Testis (tissue), 2 donors: ENCODE measurements at regions not wholly inside any gene's neighbourhood (a gene's known extent, or its start where the extent isn't known, plus 50 kb on each side); places are given as distances from the start of the nearest gene placed in this dataset.

Source experiments
- DNase-seq: peaks from one replicate; pipeline ENCODE4 v3.0.0-alpha.2; 2019
- H3K27ac ChIP-seq, 2 donors: fragments of 200-600 bp; sonication (generic); one replicate each; pipeline ENCODE4 v1.5.1; 2019
- H3K27me3 ChIP-seq: fragments of 200-600 bp; sonication (generic); one replicate; pipeline ENCODE4 v1.5.1; 2019
- H3K36me3 ChIP-seq: fragments of 200-600 bp; sonication (generic); one replicate; pipeline ENCODE4 v1.5.1; 2017; ENCODE audit warnings: low read depth; ENCODE audit errors: missing control alignments
- H3K4me1 ChIP-seq: fragments of 200-600 bp; sonication (generic); one replicate; pipeline ENCODE4 v1.5.1; 2019
- H3K4me3 ChIP-seq, 2 donors: fragments of 200-600 bp; sonication (generic); one replicate each; pipeline ENCODE4 v1.5.1; 2017 to 2019
- H3K9me3 ChIP-seq: fragments of 200-600 bp; sonication (generic); one replicate; pipeline ENCODE4 v1.5.1; 2017
- POLR2A ChIP-seq: fragments of 450-650 bp; IDR thresholded peaks from one replicate; pipeline ENCODE4 v1.6.1; 2017; ENCODE audit warnings: antibody characterized with exemption, mild to moderate bottlenecking, moderate library complexity
- WGBS, 2 donors: methylation state at CpG; one replicate each; pipeline ENCODE4 v1.1.5; 2018; 5-methylcytosine and 5-hydroxymethylcytosine counted together
- intact Hi-C: fragments of 100-400 bp; cut with DNase I; formaldehyde crosslinking; loops from one replicate; pipeline ENCODE4 v1.15.1; 2023; ENCODE audit warnings: low total_unique reads
- TF ChIP-seq, protein P1 (sequence below), 3 experiments: fragments of 450-650 bp in 2 of 3; fragments of 200-600 bp in 1 of 3; sonication (generic) in 1 of 3; IDR thresholded peaks; one replicate each; pipeline ENCODE4 v1.5.1; 2016 to 2019; ENCODE audit warnings: antibody characterized with exemption in 3 of 3, mild to moderate bottlenecking in 2 of 3, moderate library complexity in 1 of 3

DNA sequence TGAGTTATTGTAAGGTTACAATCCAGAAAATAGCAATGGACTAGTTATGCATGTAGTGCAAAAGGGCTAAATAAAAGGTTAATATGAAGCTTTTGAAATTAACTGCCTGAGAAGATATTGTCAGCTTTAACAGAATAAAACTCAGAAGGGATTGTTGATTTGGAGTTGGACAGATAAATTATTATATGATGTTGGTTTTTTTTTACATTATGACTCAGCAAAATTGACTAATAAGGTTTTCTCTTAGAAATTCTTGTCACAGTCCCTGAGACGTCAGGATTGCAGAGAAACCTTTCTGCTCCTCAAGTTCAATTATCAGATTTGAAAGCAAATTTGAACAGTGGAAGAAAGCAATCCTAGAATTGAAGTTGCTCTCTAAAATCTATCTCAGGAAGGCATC is 946.9 kb downstream of the CBLN2 start:
- no peak overlapping the region for H3K27ac ChIP-seq
- no peaks in the 10 kb centered on the region for H3K9me3 ChIP-seq
- intact Hi-C loops, result no loop called here
- H3K27me3 ChIP-seq, result no peaks in the 10 kb centered on the region
- DNase-seq, result no peak
- H3K4me1 ChIP-seq, result no peaks in the 10 kb centered on the region
- no peak for TF ChIP-seq POLR2A
- TF ChIP-seq, protein P1, sequence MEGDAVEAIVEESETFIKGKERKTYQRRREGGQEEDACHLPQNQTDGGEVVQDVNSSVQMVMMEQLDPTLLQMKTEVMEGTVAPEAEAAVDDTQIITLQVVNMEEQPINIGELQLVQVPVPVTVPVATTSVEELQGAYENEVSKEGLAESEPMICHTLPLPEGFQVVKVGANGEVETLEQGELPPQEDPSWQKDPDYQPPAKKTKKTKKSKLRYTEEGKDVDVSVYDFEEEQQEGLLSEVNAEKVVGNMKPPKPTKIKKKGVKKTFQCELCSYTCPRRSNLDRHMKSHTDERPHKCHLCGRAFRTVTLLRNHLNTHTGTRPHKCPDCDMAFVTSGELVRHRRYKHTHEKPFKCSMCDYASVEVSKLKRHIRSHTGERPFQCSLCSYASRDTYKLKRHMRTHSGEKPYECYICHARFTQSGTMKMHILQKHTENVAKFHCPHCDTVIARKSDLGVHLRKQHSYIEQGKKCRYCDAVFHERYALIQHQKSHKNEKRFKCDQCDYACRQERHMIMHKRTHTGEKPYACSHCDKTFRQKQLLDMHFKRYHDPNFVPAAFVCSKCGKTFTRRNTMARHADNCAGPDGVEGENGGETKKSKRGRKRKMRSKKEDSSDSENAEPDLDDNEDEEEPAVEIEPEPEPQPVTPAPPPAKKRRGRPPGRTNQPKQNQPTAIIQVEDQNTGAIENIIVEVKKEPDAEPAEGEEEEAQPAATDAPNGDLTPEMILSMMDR (IDR thresholded peaks at IDR 0.05), result no peak
- H3K4me3 ChIP-seq, result no peak overlapping the region
- WGBS, 2 donors, result 23 to 56% methylated on average over 1 of the region's 1 CpG
- H3K36me3 ChIP-seq, result no peaks in the 10 kb centered on the region

GRCh38 chr18:71583252-71583651 is 960.9 kb downstream of the CBLN2 start:
- no peaks in the 10 kb centered on the region for H3K4me1 ChIP-seq
- H3K27me3 ChIP-seq, result no peaks in the 10 kb centered on the region
- TF ChIP-seq, protein P1 (IDR thresholded peaks at IDR 0.05), result no peak
- no peak for TF ChIP-seq POLR2A
- H3K27ac ChIP-seq, result no peak overlapping the region
- no peak overlapping the region for H3K4me3 ChIP-seq
- no peaks in the 10 kb centered on the region for H3K36me3 ChIP-seq
- intact Hi-C loops, result no loop called here
- whole genome bisulfite sequencing, 2 donors, result 55 to 61% methylated on average over 4 of the region's 4 CpGs
- H3K9me3 ChIP-seq, result no peaks in the 10 kb centered on the region
- no peak for DNase-seq

DNA sequence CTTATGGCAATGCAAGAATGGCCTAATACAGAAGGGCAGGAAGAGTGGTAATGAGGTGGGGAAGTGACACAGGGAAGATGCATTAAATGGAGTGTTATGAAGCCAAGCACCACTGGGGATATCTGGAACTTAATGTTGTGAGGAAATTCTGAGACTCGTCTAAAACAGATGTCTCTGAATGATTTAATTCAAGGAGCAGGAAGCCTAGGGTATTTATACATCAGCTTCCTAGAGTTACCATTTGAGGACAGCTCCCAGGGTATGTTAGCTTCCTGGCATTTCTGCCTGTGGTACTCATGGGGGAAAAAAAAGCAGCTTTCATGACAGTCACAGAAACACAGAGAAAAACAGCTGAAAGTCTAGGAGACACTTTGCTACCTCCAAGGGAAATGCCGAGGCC is 989.5 kb downstream of the CBLN2 start:
- H3K9me3 ChIP-seq, result no peaks in the 10 kb centered on the region
- intact Hi-C loops, result no loop called here
- H3K4me3 ChIP-seq, result no peak overlapping the region
- H3K4me1 ChIP-seq, result no peaks in the 10 kb centered on the region
- no peaks in the 10 kb centered on the region for H3K36me3 ChIP-seq
- H3K27me3 ChIP-seq, result no peaks in the 10 kb centered on the region
- TF ChIP-seq, protein P1 (IDR thresholded peaks at IDR 0.05), result no peak
- no peak for TF ChIP-seq POLR2A
- H3K27ac ChIP-seq, result no peak overlapping the region
- 63 to 79% methylated on average over 2 of the region's 2 CpGs for WGBS, 2 donors
- no peak for DNase-seq

DNA sequence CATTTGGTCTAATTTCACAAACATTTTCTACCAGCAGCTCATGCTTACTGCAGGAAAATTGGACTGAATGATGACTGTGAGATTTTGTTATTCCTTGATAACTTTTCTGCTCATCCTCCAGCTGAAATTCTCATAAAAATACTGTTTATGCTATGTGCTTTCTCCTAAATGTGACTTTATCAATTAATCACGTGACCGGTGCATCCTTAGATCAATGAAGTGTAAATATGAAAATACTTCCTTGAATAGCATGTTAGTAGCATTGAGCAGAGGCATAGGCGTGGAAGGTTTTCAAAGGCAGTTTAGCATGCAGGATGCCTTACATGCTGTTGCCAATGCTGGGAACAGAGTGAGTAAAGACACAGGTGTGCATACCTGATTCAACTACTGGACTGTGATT is 1002.5 kb downstream of the CBLN2 start:
- no peaks in the 10 kb centered on the region for H3K4me1 ChIP-seq
- no peaks in the 10 kb centered on the region for H3K36me3 ChIP-seq
- intact Hi-C loops, result no loop called here
- DNase-seq, result no peak
- H3K4me3 ChIP-seq, result no peak overlapping the region
- H3K27ac ChIP-seq, result no peak overlapping the region
- H3K27me3 ChIP-seq, result no peaks in the 10 kb centered on the region
- TF ChIP-seq, protein P1 (IDR thresholded peaks at IDR 0.05), result no peak
- 74 to 86% methylated on average over 3 of the region's 3 CpGs for WGBS, 2 donors
- H3K9me3 ChIP-seq, result no peaks in the 10 kb centered on the region

- intact Hi-C loops, result no loop called here
- no peaks in the 10 kb centered on the region for H3K36me3 ChIP-seq
- no peaks in the 10 kb centered on the region for H3K9me3 ChIP-seq
- TF ChIP-seq POLR2A, result no peak
- TF ChIP-seq, protein P1 (IDR thresholded peaks at IDR 0.05), result no peak
- no peak overlapping the region for H3K27ac ChIP-seq
- H3K4me1 ChIP-seq, result no peaks in the 10 kb centered on the region
- WGBS, 2 donors, result 81 to 82% methylated on average over 3 of the region's 3 CpGs
- no peaks in the 10 kb centered on the region for H3K27me3 ChIP-seq
- no peak for DNase-seq
- no peak overlapping the region for H3K4me3 ChIP-seq
These were observed 1014.3 kb downstream of the CBLN2 start for GRCh38 chr18:71529703-71530303.
